MCF 10A (cell line): ENCODE measurements at regions not wholly inside any gene's neighbourhood (a gene's known extent, or its start where the extent isn't known, plus 50 kb on each side); places are given as distances from the start of the nearest gene placed in this dataset.
"Not testable (repeated sequence)": the region's sequence is repeated elsewhere in the genome, so short reads cannot be mapped to it uniquely, and the experiment has no call there.

Experiments
- BruUV-seq: library from RNA; stranded (reverse); fragments of 400-500 nt; replicated peaks from 2 replicates; lab custom pipeline; 2021; lab: Mats Ljungman, UMichigan
- CTCF ChIA-PET: fragments of 300-600 bp; sonication (Branson Sonifier 250); formaldehyde crosslinking; extraction: SDS; loops from one replicate; lab custom pipeline; 2021; ENCODE audit warnings: antibody characterized with exemption, inconsistent platforms; lab: Yijun Ruan, JAX
- POLR2A ChIA-PET: fragments of 300-600, 350-650 bp; sonication (Branson Sonifier 250); formaldehyde crosslinking; extraction: SDS; loops from one replicate; lab custom pipeline; 2020; ENCODE audit warnings: antibody characterized with exemption, inconsistent platforms; lab: Yijun Ruan, JAX
- DNase-seq: peaks from one replicate; pipeline ENCODE4 v3.0.0-alpha.2; 2018; ENCODE audit not compliant: unreplicated experiment
- H3K27ac Mint-ChIP-seq: one replicate; pipeline ENCODE4 v1.8.0; 2022; ENCODE audit warnings: mild to moderate bottlenecking, low read depth, mixed read lengths; ENCODE audit not compliant: unreplicated experiment
- H3K27me3 Mint-ChIP-seq: one replicate; pipeline ENCODE4 v1.8.0; 2022; ENCODE audit warnings: mixed read lengths; ENCODE audit not compliant: insufficient read depth, unreplicated experiment
- H3K36me3 Mint-ChIP-seq: one replicate; pipeline ENCODE4 v1.8.0; 2022; ENCODE audit warnings: mild to moderate bottlenecking, moderate library complexity, mixed read lengths; ENCODE audit not compliant: insufficient read depth, unreplicated experiment
- H3K4me1 Mint-ChIP-seq: one replicate; pipeline ENCODE4 v1.8.0; 2022; ENCODE audit warnings: mixed read lengths; ENCODE audit not compliant: insufficient read depth, unreplicated experiment
- H3K4me3 Mint-ChIP-seq: one replicate; pipeline ENCODE4 v1.8.0; 2022; ENCODE audit warnings: mild to moderate bottlenecking, moderate library complexity, mixed read lengths; ENCODE audit not compliant: unreplicated experiment
- H3K9me3 Mint-ChIP-seq: one replicate; pipeline ENCODE4 v1.8.0; 2022; ENCODE audit warnings: mixed read lengths; ENCODE audit not compliant: unreplicated experiment
- CTCF ChIP-seq: fragments of 200-600 bp; IDR thresholded peaks from one replicate; pipeline ENCODE4 v1.8.0; 2022; ENCODE audit warnings: antibody characterized with exemption, mild to moderate bottlenecking; ENCODE audit not compliant: unreplicated experiment
- intact Hi-C: fragments of 100-400 bp; cut with micrococcal nuclease; formaldehyde crosslinking; loops from 2 replicates; pipeline ENCODE4 v1.14.1; 2022

- Mint-ChIP-seq H3K36me3 (no peaks in the 10 kb centered on the region), H3K4me1 (no peaks in the 10 kb centered on the region), H3K27me3 (peaks cover 61% of the 10 kb centered on the region), H3K9me3 (no peaks in the 10 kb centered on the region), H3K4me3 (no peak overlapping the region), H3K27ac (no peak overlapping the region)
- DNase-seq = no peak
- intact Hi-C loops = no loop called here
- no peak for TF ChIP-seq CTCF
- ChIA-PET POLR2A (no interaction called here), CTCF (interaction anchor here (0.6 kb wide), 2 partner anchors 68 to 279 kb away, joined by 3 read pairs; no protein-coding TSS in a partner anchor)
- no TSS peak for BruUV-seq
Observed at GRCh38 chr11:44389963-44390605, 80.1 kb upstream of the ALX4 start.

GRCh38 chr11:44391004-44391403 is 81.1 kb upstream of the ALX4 start:
- H3K4me3 Mint-ChIP-seq, CTCF ChIA-PET, intact Hi-C loops, H3K9me3 Mint-ChIP-seq, H3K4me1 Mint-ChIP-seq, H3K36me3 Mint-ChIP-seq, POLR2A ChIA-PET, H3K27ac Mint-ChIP-seq, BruUV-seq, DNase-seq: not testable (repeated sequence)
- H3K27me3 Mint-ChIP-seq = peaks cover 68% of the 10 kb centered on the region

GRCh38 chr11:44396746-44397145 is 86.8 kb upstream of the ALX4 start:
- H3K9me3 Mint-ChIP-seq, H3K4me1 Mint-ChIP-seq, H3K4me3 Mint-ChIP-seq, intact Hi-C loops, CTCF ChIA-PET, BruUV-seq, H3K36me3 Mint-ChIP-seq, DNase-seq, POLR2A ChIA-PET, H3K27ac Mint-ChIP-seq: not testable (repeated sequence)
- peaks cover 30% of the 10 kb centered on the region for H3K27me3 Mint-ChIP-seq

GRCh38 chr11:44397586-44398178 is 87.7 kb upstream of the ALX4 start:
- peaks cover 30% of the 10 kb centered on the region for H3K27me3 Mint-ChIP-seq
- intact Hi-C loops = no loop called here
- H3K9me3 Mint-ChIP-seq = no peaks in the 10 kb centered on the region
- no peak overlapping the region for H3K4me3 Mint-ChIP-seq
- POLR2A ChIA-PET = no interaction called here
- H3K36me3 Mint-ChIP-seq = no peaks in the 10 kb centered on the region
- no TSS peak for BruUV-seq
- no peak overlapping the region for H3K27ac Mint-ChIP-seq
- DNase-seq = no peak
- CTCF ChIA-PET = no interaction called here
- no peak for TF ChIP-seq CTCF
- H3K4me1 Mint-ChIP-seq = no peaks in the 10 kb centered on the region

GRCh38 chr11:44398266-44399030 is 88.5 kb upstream of the ALX4 start:
- Mint-ChIP-seq H3K27ac (no peak overlapping the region), H3K4me3 (no peak overlapping the region), H3K9me3 (no peaks in the 10 kb centered on the region), H3K4me1 (no peaks in the 10 kb centered on the region), H3K36me3 (no peaks in the 10 kb centered on the region), H3K27me3 (peaks cover 29% of the 10 kb centered on the region)
- no peak for DNase-seq
- TF ChIP-seq CTCF = no peak
- BruUV-seq = no TSS peak
- POLR2A ChIA-PET = no interaction called here
- CTCF ChIA-PET = interaction anchor here (0.6 to 1.0 kb wide), 4 partner anchors 10 to 261 kb away, joined by 3 to 4 read pairs (median 4); no protein-coding TSS in a partner anchor
- intact Hi-C loops = no loop called here
